Head of caudate nucleus (tissue), 42 donors: ENCODE measurements at regions not wholly inside any gene's neighbourhood (a gene's known extent, or its start where the extent isn't known, plus 50 kb on each side); places are given as distances from the start of the nearest gene placed in this dataset.

Source experiments
- DNase-seq, 42 donors: peaks; one replicate each; pipeline versions ENCODE4 v3.0.0 to v3.0.0-alpha.2; 2020 to 2021; ENCODE audit warnings: mixed read lengths in 7 of 42
- intact Hi-C: fragments of 100-400 bp; cut with DNase I; formaldehyde crosslinking; loops from one replicate; pipeline ENCODE4 v1.15.0; 2022

DNA sequence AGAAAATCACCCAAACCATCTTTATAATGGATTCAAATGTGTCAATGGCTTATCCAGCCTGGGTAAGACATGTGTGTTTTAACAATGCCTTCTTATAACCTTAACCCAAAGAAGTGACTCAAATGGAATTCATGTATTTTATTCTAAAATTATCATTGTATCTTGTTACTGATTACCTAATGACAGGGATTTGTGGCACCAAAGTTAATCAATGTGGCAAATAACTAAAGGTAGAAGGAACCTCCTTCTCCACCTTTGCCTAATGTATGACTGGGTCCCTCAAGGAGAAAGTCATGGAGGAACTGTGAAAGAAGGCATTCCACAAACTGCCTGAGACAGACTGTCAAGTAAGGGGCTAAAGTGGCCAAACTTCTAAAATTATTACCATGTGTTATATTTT lies 84.4 kb upstream of the ITGA1 start:
- intact Hi-C loops, result no loop called here

DNA sequence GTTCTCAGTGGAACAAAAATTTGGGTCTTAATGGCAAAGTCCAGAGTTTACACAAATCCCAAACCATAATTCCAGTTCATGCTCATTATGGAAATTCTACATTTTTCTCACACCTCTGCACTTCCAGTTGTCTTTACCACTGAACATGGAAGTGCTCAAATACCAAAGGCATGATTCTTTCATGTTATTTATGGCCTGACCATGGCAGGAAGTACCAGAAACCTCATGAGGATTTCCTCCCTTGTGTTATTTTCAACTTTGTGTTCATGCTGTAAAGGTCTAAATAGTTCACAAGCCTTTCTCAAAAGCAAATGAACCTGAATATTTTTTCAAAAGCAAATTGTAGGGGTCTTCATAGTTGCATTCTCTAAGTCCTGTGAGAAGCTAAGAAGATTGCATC lies 82.0 kb upstream of the ITGA1 start:
- no peak for DNase-seq
- intact Hi-C loops, result no loop called here

More for the DNA sequence above, 84.4 kb upstream of the ITGA1 start:
- DNase-seq, result no peak

DNA sequence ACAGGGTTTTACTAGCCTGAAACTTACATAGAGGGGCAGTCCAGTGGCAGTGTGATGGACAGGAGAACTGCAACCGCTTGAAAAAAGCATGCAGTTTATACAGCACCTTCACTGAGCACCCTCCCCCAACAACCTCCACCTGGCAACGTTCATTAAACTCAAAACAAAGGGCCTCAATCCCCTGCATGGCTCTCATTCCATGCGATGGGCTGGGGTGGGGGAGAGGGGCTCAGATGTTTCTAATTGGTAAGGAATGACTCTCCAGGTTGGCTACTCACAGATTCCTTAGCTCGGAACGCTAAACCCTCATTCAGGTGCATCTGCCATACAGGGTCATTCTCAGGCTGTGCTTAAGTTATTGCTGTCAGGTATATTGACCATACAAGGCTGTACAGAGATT lies 80.9 kb upstream of the ITGA1 start:
- intact Hi-C loops, result no loop called here
- no peak for DNase-seq

DNA sequence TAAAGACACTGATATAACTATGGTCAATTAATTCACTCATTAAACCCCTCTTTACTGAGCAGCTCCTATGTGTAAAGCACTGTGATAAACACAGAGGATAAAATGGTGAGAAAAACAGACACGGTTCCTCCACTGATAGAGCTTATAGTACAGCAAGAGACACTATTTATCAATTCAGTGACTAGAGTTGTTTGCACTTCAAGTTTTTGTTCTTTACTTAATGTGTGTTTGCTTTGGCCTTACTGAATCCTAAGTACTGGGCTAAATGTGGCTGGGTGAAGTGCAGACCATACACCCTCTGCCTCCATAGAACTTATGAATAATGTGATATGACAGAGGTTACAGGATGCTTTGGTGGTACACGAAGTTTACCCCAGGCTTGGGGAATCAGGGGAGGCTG lies 80.1 kb upstream of the ITGA1 start:
- intact Hi-C loops, result no loop called here
- DNase-seq, result no peak

DNA sequence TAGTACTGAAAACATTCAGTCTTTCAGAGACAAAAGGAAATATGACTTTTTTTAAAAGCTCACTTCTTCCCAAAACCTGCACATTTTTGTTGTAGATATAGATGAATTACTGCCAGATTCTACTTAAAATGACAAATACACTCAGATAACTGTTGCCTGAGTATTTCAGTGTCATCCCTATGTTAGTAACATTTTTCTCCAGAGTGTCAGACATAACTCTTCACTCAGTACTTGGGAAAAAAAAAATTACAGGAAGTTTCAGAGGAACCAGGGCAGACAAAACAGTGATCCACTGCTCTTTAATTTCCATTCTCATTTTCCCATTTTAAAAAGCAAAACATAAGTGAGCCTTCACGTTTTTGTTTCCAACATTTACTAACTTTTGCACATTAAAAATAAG lies 79.3 kb upstream of the ITGA1 start:
- intact Hi-C loops, result no loop called here
- no peak for DNase-seq

DNA sequence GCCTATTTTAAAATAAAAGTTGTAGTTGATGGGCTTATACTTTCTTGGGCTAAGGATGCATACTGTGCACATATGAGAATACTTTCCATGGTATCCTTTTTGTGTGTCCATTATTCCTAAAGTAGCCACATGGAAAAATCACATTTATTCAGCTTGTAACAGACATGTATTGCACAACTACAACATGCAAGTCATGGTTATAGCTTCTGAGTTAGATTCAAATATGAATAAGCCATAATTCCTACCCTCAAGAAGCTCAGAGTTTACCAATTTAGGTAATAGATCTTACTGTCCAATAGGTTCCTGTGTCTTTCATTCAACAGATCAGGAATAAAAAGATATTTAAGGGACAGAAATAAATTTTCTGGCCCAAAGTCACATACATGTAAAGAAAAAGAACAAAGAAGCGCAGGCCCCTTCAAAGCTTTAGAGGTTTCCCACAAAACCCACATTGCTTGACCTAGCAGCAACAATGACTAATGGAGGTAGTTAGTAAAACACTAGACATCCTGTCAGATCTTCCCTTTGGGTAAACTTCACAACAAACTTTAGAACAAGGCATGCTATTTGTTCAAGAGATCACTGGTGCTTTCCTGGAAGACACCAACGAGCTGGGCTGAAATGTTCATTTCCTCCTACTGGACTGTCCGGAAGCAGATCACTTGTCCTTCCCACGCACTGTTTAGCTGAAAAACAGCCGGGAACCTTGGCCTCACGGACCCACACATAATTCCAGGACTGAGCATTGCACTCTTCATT lies 78.4 kb upstream of the ITGA1 start:
- DNase-seq, result no peak

DNA sequence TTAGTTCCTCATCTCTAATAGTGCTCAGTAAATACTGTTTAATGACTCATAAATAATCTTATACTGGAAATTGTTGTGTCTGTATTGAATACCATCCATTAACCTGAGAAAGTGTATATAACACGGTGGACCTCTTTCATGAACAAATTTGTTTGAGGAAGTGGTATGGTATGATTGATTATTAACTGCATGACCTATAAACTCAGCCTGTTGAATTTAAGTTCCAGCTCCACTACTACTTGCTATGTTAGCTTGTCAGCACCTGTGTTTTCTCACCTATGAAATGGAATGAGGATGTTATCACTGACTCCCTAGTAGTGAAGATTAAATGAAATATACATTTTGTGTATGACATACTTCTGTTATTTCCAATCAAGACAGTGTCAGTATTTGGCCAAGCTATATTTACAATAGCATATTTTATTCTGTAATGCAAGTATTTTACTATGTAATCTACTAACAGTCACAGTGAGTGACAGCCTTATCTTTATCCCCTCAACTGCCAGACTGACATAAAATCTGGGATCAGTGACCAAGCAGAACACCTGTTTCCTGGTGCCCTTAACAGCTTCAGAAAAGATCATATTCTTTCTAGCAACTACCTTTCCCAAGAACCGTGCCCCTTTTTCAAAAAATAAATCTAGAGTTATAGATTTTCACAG lies 77.3 kb upstream of the ITGA1 start:
- intact Hi-C loops, result no loop called here
- no peak for DNase-seq

More for the DNA sequence above, 78.4 kb upstream of the ITGA1 start:
- intact Hi-C loops, result no loop called here

DNA sequence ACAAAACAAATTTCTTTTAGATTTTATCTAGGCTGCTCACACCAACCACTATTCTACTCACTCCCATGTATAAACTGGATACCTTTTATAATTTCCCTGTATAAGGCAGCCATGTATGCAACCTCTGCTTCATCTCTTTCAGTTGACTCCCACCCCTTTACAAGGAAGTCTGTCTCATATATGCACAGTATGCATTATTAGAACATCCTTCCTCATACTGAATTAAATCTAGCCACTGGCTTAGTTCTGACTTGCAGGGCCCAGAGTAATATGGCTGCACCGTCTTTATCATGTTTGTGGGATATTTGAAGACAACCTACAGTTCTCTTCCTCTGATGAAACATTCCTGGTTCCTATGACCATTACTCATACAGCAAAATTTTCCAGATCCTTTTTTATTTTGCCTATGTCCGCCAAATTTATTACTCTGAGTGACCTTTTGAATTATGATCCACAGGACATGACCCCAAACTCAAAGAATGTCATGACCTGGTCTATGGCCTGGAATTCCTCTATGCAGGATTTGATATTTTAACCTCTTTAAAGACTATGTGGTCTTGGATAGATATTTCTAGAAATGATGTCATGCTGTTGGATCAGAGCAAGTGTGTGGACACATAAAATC lies 76.6 kb upstream of the ITGA1 start:
- intact Hi-C loops, result no loop called here

DNA sequence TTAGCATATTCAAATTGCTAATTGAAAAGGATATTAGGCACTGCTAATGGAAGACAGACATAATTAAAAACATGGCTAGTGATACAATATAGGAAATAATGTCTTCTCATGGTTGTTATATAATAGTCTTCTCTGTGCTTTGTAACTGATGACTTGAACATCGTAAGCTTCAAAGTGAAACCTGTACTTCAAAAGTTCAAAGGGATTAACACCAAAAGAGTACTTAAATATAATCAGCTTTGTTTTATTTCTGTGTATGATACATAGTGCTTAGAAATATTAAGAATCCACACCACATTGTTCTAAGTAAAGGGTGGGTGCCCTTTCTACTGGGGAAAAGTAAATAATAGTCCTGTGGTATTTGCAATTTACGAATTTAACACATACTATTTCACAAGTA lies 75.4 kb upstream of the ITGA1 start:
- DNase-seq, result no peak
- intact Hi-C loops, result no loop called here

More for the DNA sequence above, 76.6 kb upstream of the ITGA1 start:
- DNase-seq, result no peak

DNA sequence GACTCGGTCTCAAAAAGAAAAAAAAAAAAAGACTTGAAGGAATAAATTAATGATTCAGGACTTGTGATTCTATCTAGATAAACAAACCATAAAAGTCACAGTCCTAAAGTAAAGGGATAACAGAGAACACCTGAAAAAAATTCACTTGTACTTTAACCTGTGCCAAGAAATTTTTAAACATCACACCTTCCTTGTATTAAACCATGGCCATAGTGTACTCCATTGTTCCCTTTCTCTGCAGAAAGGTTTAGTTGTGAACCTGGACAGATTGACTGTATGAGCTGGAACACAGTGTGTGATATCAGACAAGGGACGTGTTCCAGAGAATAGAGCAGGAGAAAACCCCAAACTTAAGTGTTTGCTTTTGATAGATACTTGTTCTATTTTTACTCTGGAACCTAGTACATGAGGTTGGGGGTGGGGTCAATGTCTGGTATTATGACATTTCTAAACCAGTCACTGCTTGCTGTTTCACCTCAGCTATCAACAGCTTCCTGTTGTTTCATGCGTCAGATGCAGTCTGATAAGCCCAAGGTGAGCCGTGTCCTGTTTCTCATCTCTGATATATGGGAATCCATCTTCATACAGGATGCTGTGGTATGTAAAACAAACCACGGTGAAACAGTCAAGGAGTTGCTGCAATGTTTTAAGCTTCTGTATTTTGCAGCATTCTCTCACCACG lies 62.5 kb upstream of the ITGA1 start:
- intact Hi-C loops, result no loop called here
- DNase-seq, result no peak

DNA sequence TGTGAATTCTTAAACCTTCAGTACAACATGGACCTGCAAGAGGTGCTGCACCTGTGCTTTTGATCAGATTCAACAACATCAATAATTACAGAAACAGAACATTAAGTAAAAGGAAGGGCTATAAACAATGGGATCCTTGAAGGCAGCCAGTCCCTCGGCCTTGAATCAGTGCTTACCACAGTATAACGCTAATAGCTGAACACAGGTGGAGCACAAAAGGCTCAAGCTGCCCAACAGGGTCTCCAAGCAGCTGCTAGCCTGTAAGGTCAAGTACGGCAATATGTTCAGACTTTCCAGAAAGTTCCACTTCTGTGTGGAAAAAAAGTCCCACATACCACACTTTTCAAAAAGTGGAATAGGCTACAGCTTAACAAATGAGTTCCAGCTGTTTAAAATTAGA lies 61.9 kb upstream of the ITGA1 start:
- no peak for DNase-seq
- intact Hi-C loops, result no loop called here

DNA sequence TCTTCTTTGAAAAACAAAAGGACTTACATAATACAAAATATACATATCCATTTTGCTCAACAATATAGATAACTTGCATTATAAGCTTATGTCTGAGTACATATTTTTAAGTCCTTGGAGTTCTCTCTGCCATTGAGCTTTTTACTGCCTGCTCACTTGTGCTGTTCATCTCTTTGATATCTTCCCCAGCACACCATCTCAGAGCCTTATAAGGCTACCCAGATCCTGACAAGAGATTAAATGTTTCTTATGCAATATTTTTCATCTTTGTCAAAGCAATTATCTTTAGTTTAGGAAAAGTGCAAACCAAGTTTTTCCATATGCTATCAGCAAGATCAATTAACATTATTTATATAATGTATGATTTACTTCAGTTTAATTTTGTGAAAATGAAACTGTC lies 60.7 kb upstream of the ITGA1 start:
- intact Hi-C loops, result no loop called here
- DNase-seq, result no peak

DNA sequence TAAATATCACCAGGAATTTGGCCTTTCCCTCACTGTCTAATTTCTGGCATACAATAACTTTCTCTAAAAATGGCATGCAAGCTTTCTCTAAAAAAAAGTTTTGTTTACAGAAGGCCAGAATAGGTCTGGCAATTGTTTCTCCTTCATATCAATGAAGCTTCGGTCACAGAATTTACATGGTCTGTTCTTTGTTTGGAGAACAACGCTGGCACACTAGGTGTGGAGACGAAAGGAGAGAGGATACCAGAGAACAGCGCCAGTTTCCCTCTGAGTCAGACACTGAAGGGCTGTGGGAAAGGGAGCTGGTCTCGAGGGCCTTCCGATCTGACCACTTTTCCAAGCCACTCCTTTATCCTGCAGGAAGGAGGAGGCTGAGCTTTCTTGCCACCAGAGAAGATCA lies 60.1 kb upstream of the ITGA1 start:
- no peak for DNase-seq
- intact Hi-C loops, result no loop called here

DNA sequence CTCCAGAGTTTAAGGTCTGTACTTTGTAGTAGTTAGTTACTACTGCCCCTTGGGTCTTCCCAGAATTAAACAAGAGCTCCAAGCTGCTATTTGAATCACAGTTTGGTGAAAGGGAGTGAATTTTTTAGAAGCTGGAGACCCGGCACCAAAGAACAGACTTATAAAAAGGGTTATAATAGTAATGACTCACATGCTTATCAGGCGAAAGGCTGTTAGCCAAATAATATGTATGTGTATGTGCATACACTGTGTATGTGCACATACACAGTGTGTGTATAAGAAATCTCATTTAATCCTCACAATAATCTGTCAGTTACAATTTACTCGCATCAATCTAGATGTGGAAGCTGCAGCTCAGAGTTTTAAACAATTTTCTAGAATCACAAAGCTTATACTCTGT lies 59.5 kb upstream of the ITGA1 start:
- DNase-seq, result no peak
- intact Hi-C loops, result no loop called here

DNA sequence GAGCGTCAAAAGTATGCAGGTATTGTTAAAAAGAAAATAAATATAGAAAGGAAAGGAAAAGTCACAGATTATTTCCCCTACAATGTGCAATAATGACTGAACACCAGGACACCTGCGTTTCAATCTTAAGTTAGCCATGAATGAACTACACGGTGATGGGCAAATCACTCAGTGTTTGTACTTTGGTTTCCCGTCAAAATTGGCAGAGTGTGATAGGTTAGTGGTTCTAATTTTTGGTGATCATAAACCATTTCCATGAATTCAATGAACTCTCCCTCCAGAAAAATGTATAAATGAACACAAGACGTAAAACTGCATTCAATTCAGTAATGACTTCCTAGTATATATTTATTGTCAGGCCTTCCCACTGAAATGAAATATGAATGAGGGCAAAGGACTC lies 59.0 kb upstream of the ITGA1 start:
- intact Hi-C loops, result no loop called here
- no peak for DNase-seq

DNA sequence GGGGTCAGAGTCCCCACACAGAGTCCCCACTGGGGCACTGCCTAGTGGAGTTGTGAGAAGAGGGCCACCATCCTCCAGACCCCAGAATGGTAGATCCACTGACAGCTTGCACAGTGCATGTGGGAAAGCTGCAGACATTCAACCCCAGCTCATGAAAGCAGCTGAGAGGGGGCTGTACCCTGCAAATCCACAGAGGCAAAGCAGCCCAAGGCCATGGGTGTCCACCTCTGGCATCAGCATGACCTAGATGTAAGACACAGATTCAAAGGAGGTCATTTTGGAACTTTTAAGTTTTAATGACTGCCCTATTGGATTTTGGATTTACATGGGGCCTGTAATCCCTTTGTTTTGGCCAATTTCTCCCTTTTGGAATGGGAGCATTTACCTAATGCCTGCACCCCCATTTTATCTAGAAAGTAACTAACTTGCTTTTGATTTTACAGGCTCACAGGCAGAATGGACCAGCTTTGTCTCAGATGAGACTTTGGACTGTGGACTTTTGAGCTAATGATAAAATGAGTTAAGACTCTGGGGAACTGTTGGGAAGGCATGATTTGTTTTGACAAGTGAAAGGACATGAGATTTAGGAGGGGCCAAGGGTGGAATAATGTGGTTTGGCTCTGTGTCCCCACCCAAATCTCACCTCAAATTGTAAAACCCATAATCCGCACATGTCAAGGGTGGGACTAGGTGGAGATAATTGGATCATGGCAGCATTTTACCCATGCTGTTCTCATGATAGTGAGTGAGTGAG lies 56.3 kb upstream of the ITGA1 start:
- intact Hi-C loops, result no loop called here

DNA sequence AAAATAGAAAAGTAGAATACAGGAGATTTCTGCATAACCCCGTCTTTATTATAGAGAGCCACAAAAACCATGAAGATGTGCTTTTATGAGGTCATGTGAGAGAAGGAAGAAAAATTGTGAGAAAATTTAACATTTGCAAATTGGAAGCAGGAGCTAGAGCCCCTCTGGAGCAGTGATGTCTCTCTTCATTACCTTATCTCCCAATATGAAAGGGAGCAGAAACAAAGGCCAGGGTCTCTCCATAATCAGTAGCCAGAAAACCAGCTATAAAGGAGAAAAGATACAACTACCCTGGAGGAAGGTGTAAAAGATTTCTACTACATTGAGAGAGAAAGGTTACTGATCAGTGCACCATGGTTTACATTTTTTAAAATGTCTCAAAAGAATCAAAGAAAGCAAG lies 53.2 kb upstream of the ITGA1 start:
- intact Hi-C loops, result no loop called here
- no peak for DNase-seq

More for the DNA sequence above, 56.3 kb upstream of the ITGA1 start:
- DNase-seq, result no peak

DNA sequence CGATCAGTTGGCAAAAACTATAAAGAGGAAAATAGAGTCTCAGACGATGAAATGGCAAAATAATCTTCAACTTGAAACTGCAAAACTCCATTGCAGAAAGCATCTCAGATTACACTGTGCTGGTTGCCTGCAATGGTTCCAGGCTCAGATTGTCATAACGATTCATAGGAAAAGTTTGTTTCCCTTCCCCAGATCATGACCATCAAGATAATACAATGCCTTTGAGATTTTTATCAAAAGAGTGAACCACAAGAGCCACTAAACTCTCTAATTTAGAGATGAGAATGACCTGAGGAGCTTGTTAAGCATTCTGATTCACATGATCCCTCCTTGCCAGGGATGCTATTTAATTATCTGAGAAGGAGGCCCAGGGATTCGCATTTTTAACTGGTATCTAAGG lies 52.6 kb upstream of the ITGA1 start:
- intact Hi-C loops, result no loop called here
- DNase-seq, result no peak
